GM23338 (cell line): ENCODE measurements at regions not wholly inside any gene's neighbourhood (a gene's known extent, or its start where the extent isn't known, plus 50 kb on each side); places are given as distances from the start of the nearest gene placed in this dataset.

ENCODE experiments used
- ATAC-seq: fragments of 200-7000 bp; cut with Tn5 transposase; 3 replicates; pipeline ENCODE4 v1.9.1; 2020
- DNase-seq: peaks from one replicate; pipeline ENCODE4 v3.0.0-alpha.2; 2015; ENCODE audit warnings: low spot score
- H2AFZ ChIP-seq: fragments of 200-600 bp; sonication (generic); 2 replicates; pipeline ENCODE4 v1.8.0; 2016; ENCODE audit warnings: antibody characterized with exemption, mild to moderate bottlenecking, moderate library complexity
- H3F3A ChIP-seq: fragments of 200-600 bp; sonication (generic); replicated peaks from 2 replicates; pipeline ENCODE4 v1.8.0; 2017; ENCODE audit warnings: antibody characterized with exemption, mixed run types, low read depth
- H3K27ac ChIP-seq: fragments of 200-600 bp; sonication (generic); 2 replicates; pipeline ENCODE4 v1.6.1; 2016; ENCODE audit warnings: low read depth
- H3K27me3 ChIP-seq: fragments of 200-600 bp; sonication (generic); 2 replicates; pipeline ENCODE4 v1.8.0; 2016; ENCODE audit warnings: mild to moderate bottlenecking, mixed run types, moderate library complexity; ENCODE audit not compliant: insufficient read depth
- H3K36me3 ChIP-seq: fragments of 200-600 bp; sonication (generic); 2 replicates; pipeline ENCODE4 v1.8.0; 2016; ENCODE audit warnings: mild to moderate bottlenecking; ENCODE audit not compliant: insufficient read depth
- H3K4me1 ChIP-seq: fragments of 200-600 bp; sonication (generic); 2 replicates; pipeline ENCODE4 v1.8.0; 2016; ENCODE audit warnings: mild to moderate bottlenecking, moderate library complexity; ENCODE audit not compliant: insufficient read depth
- H3K4me2 ChIP-seq: fragments of 200-600 bp; sonication (generic); 2 replicates; pipeline ENCODE4 v1.7.1; 2017; ENCODE audit warnings: mixed run types
- H3K4me3 ChIP-seq: fragments of 200-600 bp; sonication (generic); 2 replicates; pipeline ENCODE4 v1.6.1; 2016; ENCODE audit warnings: mixed run types
- H3K79me2 ChIP-seq: fragments of 200-600 bp; sonication (generic); replicated peaks from 2 replicates; pipeline ENCODE4 v1.8.0; 2017; ENCODE audit warnings: mild to moderate bottlenecking; ENCODE audit not compliant: insufficient read depth
- H3K9me2 ChIP-seq: fragments of 200-600 bp; sonication (generic); 2 replicates; pipeline ENCODE4 v1.8.0; 2017; ENCODE audit not compliant: insufficient read depth
- H4K20me1 ChIP-seq: fragments of 200-600 bp; sonication (generic); replicated peaks from 2 replicates; pipeline ENCODE4 v1.8.0; 2017; ENCODE audit warnings: mild to moderate bottlenecking; ENCODE audit not compliant: insufficient read depth
- H3K27ac Mint-ChIP-seq: 2 replicates; pipeline ENCODE4 v1.8.0; 2020; ENCODE audit warnings: inconsistent platforms, mild to moderate bottlenecking, moderate library complexity, mixed read lengths
- H3K27me3 Mint-ChIP-seq: 3 replicates; pipeline ENCODE4 v1.8.0; 2022; ENCODE audit warnings: low read depth, mild to moderate bottlenecking, moderate library complexity, mixed read lengths, inconsistent platforms; ENCODE audit not compliant: insufficient read depth, poor library complexity
- H3K36me3 Mint-ChIP-seq: 3 replicates; pipeline ENCODE4 v1.8.0; 2021; ENCODE audit warnings: low read depth, mild to moderate bottlenecking, inconsistent platforms, moderate library complexity, mixed read lengths
- H3K4me1 Mint-ChIP-seq: 3 replicates; pipeline ENCODE4 v1.8.0; 2020; ENCODE audit warnings: mild to moderate bottlenecking, inconsistent platforms, mixed read lengths
- H3K4me3 Mint-ChIP-seq: 3 replicates; pipeline ENCODE4 v1.8.0; 2021; ENCODE audit warnings: moderate library complexity, mild to moderate bottlenecking, inconsistent platforms, mixed read lengths
- H3K9me3 Mint-ChIP-seq: 3 replicates; pipeline ENCODE4 v1.8.0; 2020; ENCODE audit warnings: moderate library complexity, mild to moderate bottlenecking, inconsistent platforms, mixed read lengths
- CREB1 ChIP-seq: fragments of 250-450 bp; sonication (Bioruptor Pico); IDR thresholded peaks from 2 replicates; pipeline ENCODE4 v1.5.0; 2020; ENCODE audit warnings: low read depth, mild to moderate bottlenecking, moderate library complexity
- CTCF ChIP-seq, 2 experiments: fragments of 200-600 bp in 1 of 2; sonication (generic) in 1 of 2; conservative IDR thresholded peaks; 2 replicates each; pipeline versions ENCODE4 v1.5.1 to v1.6.1; 2016 to 2017; ENCODE audit warnings: antibody characterized with exemption in 2 of 2, low read depth in 2 of 2, mild to moderate bottlenecking in 2 of 2, moderate library complexity in 1 of 2
- ETS1 ChIP-seq: IDR thresholded peaks from 2 replicates; pipeline ENCODE4 v1.6.1; 2016; ENCODE audit warnings: antibody characterized with exemption
- EZH2 ChIP-seq: fragments of 200-600 bp; sonication (generic); IDR thresholded peaks from one replicate; pipeline ENCODE4 v1.8.0; 2017; ENCODE audit warnings: antibody characterized with exemption, mild to moderate bottlenecking, low read depth; ENCODE audit not compliant: unreplicated experiment
- EZH2phosphoT487 ChIP-seq: fragments of 200-600 bp; sonication (generic); IDR thresholded peaks from one replicate; pipeline ENCODE4 v1.8.1; 2018; ENCODE audit warnings: antibody characterized with exemption; ENCODE audit not compliant: unreplicated experiment
- JUNB ChIP-seq: IDR thresholded peaks from one replicate; pipeline ENCODE4 v1.6.1; 2016; ENCODE audit warnings: antibody characterized with exemption; ENCODE audit not compliant: unreplicated experiment
- NANOG ChIP-seq: IDR thresholded peaks from 2 replicates; pipeline ENCODE4 v1.6.1; 2016; ENCODE audit warnings: antibody characterized with exemption, borderline replicate concordance
- POLR2AphosphoS5 ChIP-seq: IDR thresholded peaks from 2 replicates; pipeline ENCODE4 v1.6.1; 2016; ENCODE audit warnings: antibody characterized with exemption, low read depth
- REST ChIP-seq: IDR thresholded peaks from one replicate; pipeline ENCODE4 v1.6.1; 2018; ENCODE audit warnings: antibody characterized with exemption; ENCODE audit not compliant: unreplicated experiment
- STAT1 ChIP-seq: IDR thresholded peaks from one replicate; pipeline ENCODE4 v1.6.1; 2016; ENCODE audit warnings: antibody characterized with exemption; ENCODE audit not compliant: unreplicated experiment
- ZNF114 ChIP-seq: fragments of 250-450 bp; sonication (Bioruptor Pico); IDR thresholded peaks from 2 replicates; pipeline ENCODE4 v1.5.0; 2020; ENCODE audit warnings: mild to moderate bottlenecking, moderate library complexity
- ZNF331 ChIP-seq: fragments of 250-450 bp; sonication (Bioruptor Pico); IDR thresholded peaks from 2 replicates; pipeline ENCODE4 v1.5.0; 2020; ENCODE audit warnings: low read depth, mild to moderate bottlenecking, moderate library complexity
- ZNF462 ChIP-seq: fragments of 250-450 bp; sonication (Bioruptor Pico); IDR thresholded peaks from 2 replicates; pipeline ENCODE4 v1.5.0; 2020; ENCODE audit warnings: mild to moderate bottlenecking, moderate library complexity

GRCh38 chr18:22796113-22796512, 137.0 kb upstream of the RBBP8 start:
- no peak overlapping the region for H3K27ac Mint-ChIP-seq
- ATAC-seq, result no peak
- no peaks in the 10 kb centered on the region for H3K9me2 ChIP-seq
- 0 out of 2 replicates have a peak, but pooled peaks cover 3% of the 10 kb centered on the region for H3K4me1 ChIP-seq
- TF ChIP-seq CREB1 (no peak), ETS1 (no peak), ZNF331 (CRISPR knock-in tag) (no peak), NANOG (no peak), ZNF114 (CRISPR knock-in tag) (no peak), REST (no peak), STAT1 (no peak), EZH2 (no peak), EZH2phosphoT487 (no peak), JUNB (no peak), CTCF (conservative IDR thresholded peaks at IDR 0.05; ENCODE audit: low read depth in 2 of 2) (no peak), POLR2AphosphoS5 (no peak), ZNF462 (no peak)
- H3K4me3 ChIP-seq, result no peak overlapping the region
- peaks cover 3% of the 10 kb centered on the region for H3K27me3 Mint-ChIP-seq
- H3K36me3 Mint-ChIP-seq, result no peaks in the 10 kb centered on the region
- no peaks in the 10 kb centered on the region for H4K20me1 ChIP-seq
- H3K27me3 ChIP-seq, result no peaks in the 10 kb centered on the region
- H3K79me2 ChIP-seq, result no peaks in the 10 kb centered on the region
- no peaks in the 10 kb centered on the region for H3K36me3 ChIP-seq
- no peak overlapping the region for H3K4me3 Mint-ChIP-seq
- DNase-seq, result no peak
- H3K27ac ChIP-seq, result no peak overlapping the region
- H2AFZ ChIP-seq, result no peak overlapping the region
- H3F3A ChIP-seq, result no peaks in the 10 kb centered on the region
- peaks cover 4% of the 10 kb centered on the region; the same call in 1 of the 3 replicates for H3K4me1 Mint-ChIP-seq
- H3K9me3 Mint-ChIP-seq, result no peaks in the 10 kb centered on the region
- H3K4me2 ChIP-seq, result no peak overlapping the region
